CD4-positive, alpha-beta T cell (primary cell): ENCODE measurements at regions not wholly inside any gene's neighbourhood (a gene's known extent, or its start where the extent isn't known, plus 50 kb on each side); places are given as distances from the start of the nearest gene placed in this dataset.

ENCODE experiments used
- ATAC-seq: fragments of 200-7000 bp; cut with Tn5 transposase; one replicate; pipeline ENCODE4 v1.10.0; 2022; ENCODE audit warnings: mild to moderate bottlenecking; ENCODE audit not compliant: poor library complexity
- CTCF ChIA-PET: fragments of 350-600 bp; sonication (Branson Sonifier 250); formaldehyde crosslinking; loops from one replicate; lab custom pipeline; 2021; ENCODE audit warnings: antibody characterized with exemption, inconsistent platforms; lab: Charles Lee
- POLR2A ChIA-PET: fragments of 350-600 bp; sonication (Branson Sonifier 250); formaldehyde crosslinking; loops from one replicate; lab custom pipeline; 2021; ENCODE audit warnings: antibody characterized with exemption, inconsistent platforms; lab: Charles Lee
- DNase-seq, 14 experiments: peaks; one replicate each; pipeline ENCODE4 v3.0.0-alpha.2; 2013 to 2020; ENCODE audit warnings: mixed read lengths in 2 of 14
- H3K27ac ChIP-seq, 2 donors: one replicate each; pipeline versions ENCODE4 v1.5.1 to v1.7.0; 2013; ENCODE audit warnings: low read length in 2 of 2, low read depth in 1 of 2, mild to moderate bottlenecking in 1 of 2
- H3K27me3 ChIP-seq, 2 experiments: 1 replicate in 1 of 2; 2 replicates in 1 of 2; pipeline versions ENCODE4 v1.6.1 to v1.7.0; 2013; ENCODE audit warnings: low read length in 2 of 2, control low read depth in 1 of 2, mild to moderate bottlenecking in 1 of 2, moderate library complexity in 1 of 2; ENCODE audit not compliant: insufficient read depth in 2 of 2, control insufficient read depth in 1 of 2
- H3K36me3 ChIP-seq: one replicate; pipeline ENCODE4 v1.6.1; 2013; ENCODE audit warnings: low read length, control low read depth; ENCODE audit not compliant: insufficient read depth
- H3K4me1 ChIP-seq: one replicate; pipeline ENCODE4 v1.6.1; 2013; ENCODE audit warnings: low read length, control low read depth; ENCODE audit not compliant: insufficient read depth
- H3K4me3 ChIP-seq: one replicate; pipeline ENCODE4 v1.5.1; 2013; ENCODE audit warnings: mild to moderate bottlenecking, low read length, moderate library complexity
- H3K9me3 ChIP-seq, 2 experiments: 1 replicate in 1 of 2; 2 replicates in 1 of 2; pipeline versions ENCODE4 v1.6.1 to v1.7.0; 2013; ENCODE audit warnings: low read length in 2 of 2, mild to moderate bottlenecking in 2 of 2, control low read depth in 1 of 2, moderate library complexity in 1 of 2; ENCODE audit not compliant: control insufficient read depth in 1 of 2, insufficient read depth in 1 of 2
- H3K27ac Mint-ChIP-seq: one replicate; pipeline ENCODE4 v1.8.0; 2020; ENCODE audit warnings: mixed read lengths
- H3K27me3 Mint-ChIP-seq: one replicate; pipeline ENCODE4 v1.8.0; 2021; ENCODE audit warnings: mixed read lengths
- H3K36me3 Mint-ChIP-seq: one replicate; pipeline ENCODE4 v1.8.0; 2021; ENCODE audit warnings: low read depth, mixed read lengths
- H3K4me1 Mint-ChIP-seq: one replicate; pipeline ENCODE4 v1.8.0; 2021; ENCODE audit warnings: low read depth, mixed read lengths
- H3K4me3 Mint-ChIP-seq: one replicate; pipeline ENCODE4 v1.8.0; 2020; ENCODE audit warnings: mild to moderate bottlenecking, mixed read lengths
- H3K9me3 Mint-ChIP-seq: one replicate; pipeline ENCODE4 v1.8.0; 2020; ENCODE audit warnings: mixed read lengths
- CTCF ChIP-seq: fragments of 200-600 bp; IDR thresholded peaks from one replicate; pipeline ENCODE4 v1.8.0; 2022; ENCODE audit warnings: antibody characterized with exemption, mild to moderate bottlenecking
- intact Hi-C, 2 experiments: fragments of 100-400 bp; cut with DNase I in 1 of 2; cut with micrococcal nuclease in 1 of 2; formaldehyde crosslinking; loops; one replicate each; pipeline versions ENCODE4 v1.15.1 to v1.9.0; 2023 to 2025; cut with DNase I, micrococcal nuclease

- peaks cover 6% of the 10 kb centered on the region for H3K27me3 Mint-ChIP-seq
- no peak for ATAC-seq
Measured at GRCh38 chr3:134080761-134081160, 51.0 kb upstream of the SLCO2A1 start.

DNA sequence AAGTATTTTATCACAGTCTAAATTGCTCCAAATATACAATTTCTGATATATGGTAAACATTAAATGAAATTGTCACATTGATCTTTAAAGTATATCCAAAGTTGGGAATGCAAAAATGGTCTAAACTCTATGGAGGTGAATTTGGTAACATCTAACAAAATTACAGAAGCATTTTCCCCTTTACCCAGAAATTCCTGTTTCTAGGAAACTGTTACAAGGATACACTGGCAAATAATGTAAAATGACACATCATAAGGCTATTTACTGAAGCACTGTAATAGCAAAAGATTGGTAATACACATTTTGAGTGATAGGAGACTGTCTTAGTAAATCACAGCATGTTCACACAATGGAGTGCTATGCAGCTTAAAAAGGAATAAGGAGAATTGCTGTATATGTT is 50.0 kb upstream of the SLCO2A1 start:
- ATAC-seq, result no peak
- peaks cover 0 to 13% of the 10 kb centered on the region in 2 experiments for H3K9me3 ChIP-seq
- POLR2A ChIA-PET, result no interaction called here
- no peaks in the 10 kb centered on the region for H3K36me3 Mint-ChIP-seq
- H3K27me3 ChIP-seq, result peaks cover 0 to 6% of the 10 kb centered on the region in 2 experiments
- H3K36me3 ChIP-seq, result no peaks in the 10 kb centered on the region
- peaks cover 2% of the 10 kb centered on the region for H3K9me3 Mint-ChIP-seq
- no peaks in the 10 kb centered on the region for H3K4me1 Mint-ChIP-seq
- H3K4me1 ChIP-seq, result no peaks in the 10 kb centered on the region
- DNase-seq, result no peak
- no peak overlapping the region for H3K27ac Mint-ChIP-seq
- CTCF ChIA-PET, result no interaction called here
- no peak overlapping the region for H3K27ac ChIP-seq
- no peak overlapping the region for H3K4me3 Mint-ChIP-seq
- TF ChIP-seq CTCF, result no peak
- intact Hi-C loops, result no loop called here
- H3K4me3 ChIP-seq, result no peak overlapping the region
- peaks cover 8% of the 10 kb centered on the region for H3K27me3 Mint-ChIP-seq

More at GRCh38 chr3:134080761-134081160, 51.0 kb upstream of the SLCO2A1 start:
- Histone ChIP-seq H3K27ac (no peak overlapping the region), H3K4me1 (no peaks in the 10 kb centered on the region), H3K9me3 (peaks cover 0 to 13% of the 10 kb centered on the region in 2 experiments), H3K27me3 (peaks cover 0 to 6% of the 10 kb centered on the region in 2 experiments), H3K4me3 (no peak overlapping the region), H3K36me3 (no peaks in the 10 kb centered on the region)
- H3K27ac Mint-ChIP-seq, result no peak overlapping the region
- ChIA-PET POLR2A (no interaction called here), CTCF (no interaction called here)
- intact Hi-C loops, result no loop called here
- H3K36me3 Mint-ChIP-seq, result no peaks in the 10 kb centered on the region
- H3K4me1 Mint-ChIP-seq, result no peaks in the 10 kb centered on the region
- H3K4me3 Mint-ChIP-seq, result no peak overlapping the region
- DNase-seq, result no peak
- TF ChIP-seq CTCF, result no peak
- peaks cover 2% of the 10 kb centered on the region for H3K9me3 Mint-ChIP-seq
